ENCODE measurements at regions not wholly inside any gene's neighbourhood (a gene's known extent, or its start where the extent isn't known, plus 50 kb on each side); places are given as distances from the start of the nearest gene placed in this dataset.
"Not testable (repeated sequence)": the region's sequence is repeated elsewhere in the genome, so short reads cannot be mapped to it uniquely, and the experiment has no call there.

- in situ Hi-C loops (cut with HindIII; ENCODE audit: low sequenced_read_pairs): no loop called here
Observed at GRCh38 chr2:21818212-21818795, 694.5 kb downstream of the TDRD15 start.

DNA sequence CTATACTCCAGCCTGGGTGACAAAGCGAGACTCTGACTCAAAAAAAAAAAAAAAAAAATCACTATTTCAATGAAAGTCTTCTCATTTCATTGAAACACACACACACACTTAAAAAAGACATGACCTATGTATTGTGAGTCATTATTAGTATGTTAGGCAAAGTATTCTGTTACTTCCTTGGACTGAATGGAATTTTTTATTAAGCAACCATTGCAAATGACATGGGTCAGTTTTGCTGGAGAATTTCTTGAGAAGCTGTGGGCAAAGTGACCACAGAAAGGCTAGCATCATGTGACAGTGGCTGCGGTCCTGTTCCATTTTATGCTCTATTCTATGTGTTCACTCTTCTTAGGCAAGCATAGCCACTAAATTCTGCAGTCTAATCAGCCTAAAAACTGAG, 695.7 kb downstream of the TDRD15 start:
- in situ Hi-C loops (cut with HindIII; ENCODE audit: low sequenced_read_pairs): no loop called here

DNA sequence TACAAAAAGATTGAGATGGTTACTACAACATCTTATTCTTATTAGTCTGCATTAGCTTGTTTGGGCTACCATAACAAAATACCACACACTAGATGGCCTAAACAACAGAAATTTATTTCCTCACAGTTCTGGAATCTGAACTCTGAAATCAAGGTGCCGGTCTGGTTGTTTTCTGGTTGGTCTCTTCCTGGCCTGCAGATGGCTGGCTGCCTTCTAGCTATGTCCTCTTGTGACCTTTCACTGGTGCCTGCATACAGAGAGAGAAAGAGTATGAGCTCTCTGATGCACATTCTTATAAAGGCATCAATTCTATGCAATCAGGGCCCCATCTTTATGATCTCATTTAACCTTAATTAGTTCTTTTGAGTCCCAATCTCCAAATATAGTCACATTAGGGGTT, 696.5 kb downstream of the TDRD15 start:
- in situ Hi-C loops (cut with HindIII; ENCODE audit: low sequenced_read_pairs): no loop called here

GRCh38 chr2:21821672-21822227, 698.0 kb downstream of the TDRD15 start:
- in situ Hi-C loops (cut with HindIII; ENCODE audit: low sequenced_read_pairs): no loop called here

DNA sequence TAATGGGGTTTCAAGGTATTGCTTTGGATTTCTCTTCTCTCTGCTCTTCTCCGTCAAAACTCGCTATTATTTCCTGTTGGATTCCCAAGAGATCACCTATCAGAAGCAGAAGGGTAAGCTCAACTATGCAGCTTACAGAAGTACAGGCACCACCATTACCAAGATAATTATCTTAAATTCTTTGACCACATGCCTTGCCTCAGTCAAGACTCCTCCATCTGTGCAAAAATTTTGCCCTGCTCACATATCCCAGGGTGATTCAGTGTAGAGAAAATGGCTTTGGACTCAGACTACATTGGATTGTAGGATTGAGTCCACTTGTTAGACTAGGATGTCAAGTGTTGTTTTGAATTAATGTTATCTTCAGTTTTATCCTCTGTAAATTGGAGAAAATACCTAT, 698.7 kb downstream of the TDRD15 start:
- in situ Hi-C loops (cut with HindIII; ENCODE audit: low sequenced_read_pairs): no loop called here

DNA sequence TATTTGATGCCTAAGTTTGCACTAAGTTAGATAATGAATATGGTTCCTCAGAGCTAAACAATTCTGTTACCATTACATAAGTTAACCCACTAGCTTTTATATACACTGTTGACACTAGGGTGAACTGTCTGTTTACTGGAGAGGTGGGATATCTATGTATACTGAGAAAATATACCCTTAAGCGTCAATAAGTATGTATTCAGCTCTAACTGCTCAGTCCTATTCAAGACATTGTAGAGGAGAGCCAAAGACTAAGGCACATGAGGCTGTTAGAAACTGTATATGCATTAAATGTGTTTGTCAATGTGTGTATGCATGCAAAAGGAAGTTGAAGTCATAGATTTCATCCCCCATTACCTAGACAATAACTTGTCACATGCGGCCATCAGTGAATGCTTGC, 710.0 kb downstream of the TDRD15 start:
- in situ Hi-C loops (cut with HindIII; ENCODE audit: low sequenced_read_pairs): no loop called here

DNA sequence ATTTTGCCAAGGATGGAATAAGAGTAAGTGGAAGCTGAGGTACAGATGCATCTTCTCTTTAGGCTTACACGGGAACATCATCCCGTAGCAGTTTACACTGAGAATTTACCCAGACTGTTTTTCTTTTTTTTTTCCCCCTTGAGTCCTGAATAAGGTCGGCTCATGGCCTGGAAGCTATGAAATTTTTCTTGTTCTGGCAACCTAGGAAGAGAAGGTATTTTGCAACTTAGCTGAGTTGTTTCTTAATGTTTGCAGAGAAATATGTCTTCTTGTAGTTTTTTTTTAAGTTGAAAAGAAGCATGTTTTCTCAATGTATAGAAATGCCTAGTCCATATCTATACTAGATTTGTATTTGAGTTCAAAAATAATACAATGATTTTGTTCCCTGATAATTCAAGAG, 712.5 kb downstream of the TDRD15 start:
- in situ Hi-C loops (cut with HindIII; ENCODE audit: low sequenced_read_pairs): no loop called here

- in situ Hi-C loops (cut with HindIII; ENCODE audit: low sequenced_read_pairs): no loop called here
Observed at GRCh38 chr2:21836719-21837118, 713.0 kb downstream of the TDRD15 start.

DNA sequence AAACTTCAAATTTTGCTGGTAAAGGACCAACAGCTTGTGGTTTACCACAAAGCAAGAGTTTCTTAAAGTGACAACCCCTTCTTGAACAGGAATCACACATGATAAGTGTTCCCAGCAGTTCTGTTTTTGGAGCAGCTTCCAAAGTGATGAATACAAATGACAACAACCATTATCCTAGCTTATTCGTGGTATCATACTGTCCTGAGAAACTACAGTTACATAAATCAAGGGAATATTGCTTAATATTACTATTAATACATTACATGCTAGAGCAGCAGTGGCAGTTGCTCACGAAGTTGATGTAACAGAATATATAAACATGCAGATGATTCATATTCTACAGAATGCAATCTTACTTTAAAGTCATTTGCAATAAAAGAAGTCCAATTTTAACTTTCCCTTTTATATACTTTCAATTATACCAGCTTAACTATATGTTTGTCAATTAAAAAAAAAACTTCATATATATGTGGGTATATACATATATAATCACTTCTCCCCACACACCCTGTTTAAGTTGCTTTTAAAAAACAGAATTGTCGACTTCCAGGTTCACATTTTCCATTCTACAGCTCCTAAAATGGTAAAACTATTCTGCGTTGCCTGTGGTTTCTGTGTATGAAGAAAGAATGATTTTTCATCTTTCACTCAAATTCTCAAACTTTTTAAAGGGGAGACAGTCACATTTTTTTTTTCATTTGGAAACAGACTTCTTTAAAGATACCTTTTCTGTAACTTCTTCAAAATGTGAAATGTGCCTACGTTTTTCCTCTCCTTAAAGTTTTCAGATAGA, 713.6 kb downstream of the TDRD15 start:
- in situ Hi-C loops (cut with HindIII; ENCODE audit: low sequenced_read_pairs): no loop called here

DNA sequence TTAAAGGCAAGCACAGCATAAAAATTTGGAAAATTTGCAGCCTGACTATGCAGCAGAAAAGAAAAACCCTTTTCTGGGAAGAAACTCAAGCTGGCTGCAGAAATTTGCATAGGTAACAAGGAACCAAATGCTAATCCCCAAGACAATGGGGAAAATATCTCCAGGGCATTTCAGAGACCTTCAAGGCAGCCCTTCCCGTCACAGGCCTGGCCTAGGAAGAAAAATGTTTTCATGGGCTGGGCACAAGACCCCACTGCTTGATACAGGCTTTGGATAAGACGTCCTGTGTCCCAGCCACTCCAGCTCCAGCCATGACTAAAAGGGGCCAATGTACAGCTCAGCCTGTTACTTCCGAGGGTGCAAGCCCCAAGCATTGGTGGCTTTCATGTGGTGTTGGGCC, 717.6 kb downstream of the TDRD15 start:
- in situ Hi-C loops (cut with HindIII; ENCODE audit: low sequenced_read_pairs): no loop called here

DNA sequence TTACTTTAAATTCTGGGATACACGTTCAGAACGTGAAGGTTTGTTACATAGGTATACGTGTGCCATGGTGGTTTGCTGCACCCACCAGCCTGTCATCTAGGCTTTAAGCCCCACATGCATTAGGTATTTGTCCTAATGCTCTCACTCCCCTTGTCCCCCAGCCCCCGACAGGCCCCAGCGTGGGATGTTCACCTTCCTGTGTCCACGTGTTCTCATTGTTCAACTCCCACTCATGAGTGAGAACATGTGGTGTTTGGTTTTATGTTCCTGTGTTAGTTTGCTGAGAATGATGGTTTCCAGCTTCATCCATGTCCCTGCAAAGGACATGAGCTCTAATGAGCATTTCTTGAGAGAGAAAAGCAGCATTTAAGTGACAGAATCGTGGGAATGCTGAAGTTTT, 726.6 kb downstream of the TDRD15 start:
- in situ Hi-C loops (cut with HindIII; ENCODE audit: low sequenced_read_pairs): not testable (repeated sequence)

- in situ Hi-C loops (cut with HindIII; ENCODE audit: low sequenced_read_pairs): no loop called here
Observed at GRCh38 chr2:21854938-21855337, 731.2 kb downstream of the TDRD15 start.

DNA sequence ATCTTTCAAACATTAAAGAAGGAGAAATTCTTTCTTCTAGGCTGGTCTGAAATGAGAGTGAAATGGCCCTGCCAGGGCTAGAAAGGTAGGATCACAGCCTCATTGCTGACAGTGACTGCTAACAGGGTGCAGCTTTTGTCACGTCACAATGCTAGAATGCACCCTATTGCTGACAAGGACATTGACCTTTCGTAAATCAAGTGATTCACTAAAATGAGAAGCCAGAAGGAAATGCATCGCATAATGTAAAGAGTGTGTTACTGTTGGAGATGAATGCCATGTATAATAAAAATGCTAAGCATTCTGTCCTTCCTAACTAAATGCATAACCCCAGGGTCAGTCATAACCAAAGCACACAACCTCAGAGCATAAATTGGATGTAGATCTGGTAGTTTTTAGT, 732.9 kb downstream of the TDRD15 start:
- in situ Hi-C loops (cut with HindIII; ENCODE audit: low sequenced_read_pairs): no loop called here

DNA sequence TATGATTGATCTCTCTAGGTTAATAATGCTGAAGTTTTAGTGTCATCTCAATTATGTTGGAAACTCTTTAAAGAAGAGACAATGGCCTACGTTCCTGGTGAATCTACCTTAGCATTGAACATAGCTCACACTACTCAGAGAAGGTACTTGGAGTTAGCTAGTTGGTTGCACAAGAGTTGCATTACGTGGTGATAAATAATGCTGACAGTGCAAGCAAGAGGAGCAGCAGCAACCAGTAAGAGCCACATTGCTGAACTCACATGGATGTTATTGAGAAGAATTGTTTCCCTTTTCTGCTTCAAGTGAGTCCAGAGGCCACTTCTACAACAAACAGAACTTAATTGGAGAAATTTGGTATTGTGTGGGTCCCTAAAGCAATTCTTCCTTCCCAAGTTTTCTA, 737.1 kb downstream of the TDRD15 start:
- in situ Hi-C loops (cut with HindIII; ENCODE audit: low sequenced_read_pairs): no loop called here

DNA sequence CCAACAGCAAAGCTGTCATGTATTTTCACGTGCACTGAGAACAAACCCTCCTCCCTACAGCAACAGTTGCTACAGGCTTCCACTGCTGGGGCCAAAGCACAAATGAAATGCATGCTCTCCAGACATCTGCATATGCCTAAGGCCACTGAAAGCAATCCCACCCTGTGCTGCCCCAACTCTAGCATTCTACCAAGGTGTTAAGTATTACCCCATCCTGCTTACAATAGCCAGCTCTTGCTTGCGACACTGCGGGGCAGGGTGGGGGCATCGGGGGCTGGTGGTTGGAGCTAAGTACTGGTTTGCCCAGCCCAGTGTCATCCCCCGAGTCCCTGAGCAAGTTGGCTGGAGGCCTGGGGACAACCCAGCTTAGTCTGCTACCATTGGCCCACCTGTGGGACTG, 742.5 kb downstream of the TDRD15 start:
- in situ Hi-C loops (cut with HindIII; ENCODE audit: low sequenced_read_pairs): no loop called here

DNA sequence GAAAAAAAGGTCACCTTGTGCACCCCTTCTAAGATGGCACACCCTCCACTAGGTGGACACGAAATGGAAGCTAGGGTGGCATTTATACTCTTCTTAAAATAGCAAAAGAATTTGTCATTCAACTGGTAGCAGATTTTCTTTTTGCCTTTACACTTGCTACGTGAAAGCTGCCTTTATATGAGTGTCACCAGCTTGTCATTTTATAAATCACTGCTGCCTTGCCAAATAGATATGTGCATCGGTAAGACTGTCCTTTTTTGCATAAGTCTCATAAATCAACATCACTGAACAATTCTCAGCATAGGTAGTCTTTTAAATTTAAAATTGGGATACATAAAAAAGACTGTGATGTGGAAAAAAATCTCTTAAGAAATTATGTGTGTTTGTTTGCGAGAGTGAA, 764.1 kb downstream of the TDRD15 start:
- in situ Hi-C loops (cut with HindIII; ENCODE audit: low sequenced_read_pairs): no loop called here

- in situ Hi-C loops (cut with HindIII; ENCODE audit: low sequenced_read_pairs): no loop called here
Observed at GRCh38 chr2:21890041-21890440, 766.3 kb downstream of the TDRD15 start.

GRCh38 chr2:21890716-21891115, 766.9 kb downstream of the TDRD15 start:
- in situ Hi-C loops (cut with HindIII; ENCODE audit: low sequenced_read_pairs): no loop called here

- in situ Hi-C loops (cut with HindIII; ENCODE audit: low sequenced_read_pairs): no loop called here
Observed at GRCh38 chr2:21891191-21891590, 767.4 kb downstream of the TDRD15 start.

GRCh38 chr2:21892140-21892539, 768.4 kb downstream of the TDRD15 start:
- in situ Hi-C loops (cut with HindIII; ENCODE audit: low sequenced_read_pairs): no loop called here

DNA sequence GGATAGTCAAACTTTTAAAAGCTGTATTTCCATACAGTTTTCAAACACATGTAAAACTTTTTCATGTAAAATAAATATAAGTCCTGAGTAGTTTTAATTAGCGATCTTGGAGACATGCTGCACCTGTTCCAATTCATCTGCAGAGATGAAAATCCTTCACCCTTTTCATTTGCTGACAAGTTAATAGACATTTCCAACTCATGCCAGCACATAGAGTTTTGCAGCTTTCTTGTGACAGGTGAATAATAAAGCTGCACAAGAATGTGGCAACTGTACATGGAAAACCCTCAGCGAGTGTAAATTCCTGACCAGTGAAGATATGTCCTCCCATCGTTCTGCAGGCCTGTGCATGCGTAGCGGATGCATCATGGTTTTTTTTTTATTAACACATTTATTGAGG, 771.4 kb downstream of the TDRD15 start:
- in situ Hi-C loops (cut with HindIII; ENCODE audit: low sequenced_read_pairs): no loop called here

- in situ Hi-C loops (cut with HindIII; ENCODE audit: low sequenced_read_pairs): not testable (repeated sequence)
Observed at GRCh38 chr2:21908712-21909380, 785.1 kb downstream of the TDRD15 start.

Measured in endothelial cell of hepatic sinusoid (primary cell).